GM23338 (cell line): ENCODE measurements at regions not wholly inside any gene's neighbourhood (a gene's known extent, or its start where the extent isn't known, plus 50 kb on each side); places are given as distances from the start of the nearest gene placed in this dataset.

Experiments used
- CTCF ChIP-seq, 2 experiments: fragments of 200-600 bp in 1 of 2; sonication (generic) in 1 of 2; conservative IDR thresholded peaks; 2 replicates each; pipeline versions ENCODE4 v1.5.1 to v1.6.1; 2016 to 2017; ENCODE audit warnings: antibody characterized with exemption in 2 of 2, low read depth in 2 of 2, mild to moderate bottlenecking in 2 of 2, moderate library complexity in 1 of 2
- ETS1 ChIP-seq: IDR thresholded peaks from 2 replicates; pipeline ENCODE4 v1.6.1; 2016; ENCODE audit warnings: antibody characterized with exemption
- EZH2 ChIP-seq: fragments of 200-600 bp; sonication (generic); IDR thresholded peaks from one replicate; pipeline ENCODE4 v1.8.0; 2017; ENCODE audit warnings: antibody characterized with exemption, mild to moderate bottlenecking, low read depth; ENCODE audit not compliant: unreplicated experiment
- EZH2phosphoT487 ChIP-seq: fragments of 200-600 bp; sonication (generic); IDR thresholded peaks from one replicate; pipeline ENCODE4 v1.8.1; 2018; ENCODE audit warnings: antibody characterized with exemption; ENCODE audit not compliant: unreplicated experiment
- JUNB ChIP-seq: IDR thresholded peaks from one replicate; pipeline ENCODE4 v1.6.1; 2016; ENCODE audit warnings: antibody characterized with exemption; ENCODE audit not compliant: unreplicated experiment
- POLR2AphosphoS5 ChIP-seq: IDR thresholded peaks from 2 replicates; pipeline ENCODE4 v1.6.1; 2016; ENCODE audit warnings: antibody characterized with exemption, low read depth
- REST ChIP-seq: IDR thresholded peaks from one replicate; pipeline ENCODE4 v1.6.1; 2018; ENCODE audit warnings: antibody characterized with exemption; ENCODE audit not compliant: unreplicated experiment
- ZNF331 ChIP-seq: fragments of 250-450 bp; sonication (Bioruptor Pico); IDR thresholded peaks from 2 replicates; pipeline ENCODE4 v1.5.0; 2020; ENCODE audit warnings: low read depth, mild to moderate bottlenecking, moderate library complexity

- TF ChIP-seq CTCF (conservative IDR thresholded peaks at IDR 0.05; ENCODE audit: low read depth in 2 of 2) (no peak), ZNF331 (CRISPR knock-in tag) (no peak), EZH2phosphoT487 (no peak), REST (no peak), JUNB (no peak), POLR2AphosphoS5 (no peak), EZH2 (no peak), ETS1 (no peak)
Observed at GRCh38 chr18:54532222-54532621, 58.8 kb upstream of the DYNAP start.
